DND-41 (cell line): ENCODE measurements at regions not wholly inside any gene's neighbourhood (a gene's known extent, or its start where the extent isn't known, plus 50 kb on each side); places are given as distances from the start of the nearest gene placed in this dataset.
A peak's percentile ranks its signal among the peaks of the same experiment; 100 is the strongest.

Source experiments
- ATAC-seq: fragments of 200-7000 bp; cut with Tn5 transposase; 3 replicates; pipeline ENCODE4 v1.9.1; 2021; ENCODE audit warnings: low read depth; ENCODE audit not compliant: insufficient read depth
- DNase-seq: peaks from one replicate; pipeline ENCODE4 v3.0.0-alpha.2; 2020
- H2AFZ ChIP-seq: 2 replicates; pipeline ENCODE4 v1.6.0; 2012; ENCODE audit warnings: low read depth, low read length
- H3K27ac ChIP-seq: 2 replicates; pipeline ENCODE4 v1.5.1; 2012; ENCODE audit warnings: low read length, inconsistent platforms
- H3K27me3 ChIP-seq: fragments of 200-600 bp; sonication (generic); 2 replicates; pipeline ENCODE4 v1.6.0; 2012; ENCODE audit warnings: low read length, mild to moderate bottlenecking, inconsistent platforms; ENCODE audit not compliant: insufficient read depth, poor library complexity
- H3K36me3 ChIP-seq: 2 replicates; pipeline ENCODE4 v1.5.1; 2012; ENCODE audit warnings: low read length, inconsistent platforms; ENCODE audit not compliant: insufficient read depth
- H3K4me1 ChIP-seq: 2 replicates; pipeline ENCODE4 v1.5.1; 2012; ENCODE audit warnings: mild to moderate bottlenecking, low read length; ENCODE audit not compliant: insufficient read depth
- H3K4me2 ChIP-seq: 2 replicates; pipeline ENCODE4 v1.6.0; 2012; ENCODE audit warnings: mild to moderate bottlenecking, moderate library complexity, low read length, inconsistent platforms; ENCODE audit not compliant: insufficient read depth
- H3K4me3 ChIP-seq, 2 experiments: fragments of 200-600 bp in 1 of 2; shearing (Covaris generic) in 1 of 2; 2 replicates each; pipeline ENCODE4 v1.5.1; 2012 to 2016; ENCODE audit warnings: inconsistent platforms in 2 of 2, low read length in 2 of 2, mild to moderate bottlenecking in 2 of 2, low read depth in 1 of 2, moderate library complexity in 1 of 2
- H3K79me2 ChIP-seq: 2 replicates; pipeline ENCODE4 v1.6.0; 2012; ENCODE audit warnings: low read length, inconsistent platforms; ENCODE audit not compliant: insufficient read depth
- H3K9ac ChIP-seq: 2 replicates; pipeline ENCODE4 v1.6.0; 2012; ENCODE audit warnings: low read depth, mild to moderate bottlenecking, inconsistent platforms, low read length, moderate library complexity
- H3K9me3 ChIP-seq: 2 replicates; pipeline ENCODE4 v1.5.1; 2012; ENCODE audit warnings: low read length, moderate library complexity, mild to moderate bottlenecking, inconsistent platforms; ENCODE audit not compliant: insufficient read depth, severe bottlenecking
- H4K20me1 ChIP-seq: 2 replicates; pipeline ENCODE4 v1.6.0; 2012; ENCODE audit warnings: low read length; ENCODE audit not compliant: insufficient read depth
- CTCF ChIP-seq: IDR thresholded peaks from 2 replicates; pipeline ENCODE4 v1.5.1; 2012; ENCODE audit warnings: borderline replicate concordance, low read length, moderate library complexity, mild to moderate bottlenecking; ENCODE audit not compliant: poor library complexity, severe bottlenecking; ENCODE audit errors: extremely low read depth
- EZH2 ChIP-seq: IDR thresholded peaks from 3 replicates; pipeline ENCODE4 v1.6.1; 2012; ENCODE audit warnings: borderline replicate concordance, low read depth, mild to moderate bottlenecking, moderate library complexity, low read length, inconsistent platforms; ENCODE audit not compliant: severe bottlenecking

DNA sequence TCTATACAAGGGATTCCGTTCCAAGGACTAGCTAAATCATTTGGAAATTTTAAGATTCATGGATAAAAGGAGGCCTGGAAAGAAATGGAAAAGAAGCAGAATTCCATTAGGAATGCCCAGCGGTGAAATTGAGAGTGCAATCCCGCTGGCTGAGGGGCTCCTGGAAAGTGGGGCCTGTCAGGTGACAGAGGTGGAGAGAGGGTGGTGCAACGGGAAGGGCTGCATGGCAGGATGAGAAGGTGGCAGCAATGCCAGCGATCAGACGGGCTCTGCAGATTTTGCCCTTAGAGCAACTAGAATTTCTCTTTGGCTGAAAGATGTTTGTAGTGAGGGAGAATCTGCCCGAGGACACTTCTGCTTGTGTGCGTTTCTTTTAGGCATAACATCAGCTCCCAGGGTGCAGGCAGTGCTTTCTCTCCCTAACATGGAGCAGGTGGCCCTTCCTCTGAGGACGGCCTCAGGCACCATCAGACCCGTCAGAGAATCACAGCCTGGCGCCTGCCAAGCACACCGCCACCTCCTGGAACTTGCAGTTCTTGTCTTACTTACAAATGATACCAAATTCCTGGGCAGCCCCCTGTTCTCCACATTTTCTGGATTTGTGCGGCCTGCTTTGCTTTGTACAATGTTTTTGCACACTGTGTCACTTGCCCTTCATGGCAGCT lies 261.6 kb downstream of the NDUFA10 start:
- Histone ChIP-seq H3K9me3 (peaks cover 12% of the 10 kb centered on the region), H3K4me3 (no peak overlapping the region), H3K27me3 (no peaks in the 10 kb centered on the region), H3K9ac (no peak overlapping the region), H3K4me1 (no peaks in the 10 kb centered on the region), H3K27ac (no peak overlapping the region), H3K4me2 (no peak overlapping the region), H3K36me3 (no peaks in the 10 kb centered on the region), H3K79me2 (no peaks in the 10 kb centered on the region), H2AFZ (no peak overlapping the region), H4K20me1 (no peaks in the 10 kb centered on the region)
- ATAC-seq (peak; percentile 48; the same call in 1 of the 3 replicates), DNase-seq (no peak)
- TF ChIP-seq EZH2 (no peak), CTCF (peak; percentile 43)

DNA sequence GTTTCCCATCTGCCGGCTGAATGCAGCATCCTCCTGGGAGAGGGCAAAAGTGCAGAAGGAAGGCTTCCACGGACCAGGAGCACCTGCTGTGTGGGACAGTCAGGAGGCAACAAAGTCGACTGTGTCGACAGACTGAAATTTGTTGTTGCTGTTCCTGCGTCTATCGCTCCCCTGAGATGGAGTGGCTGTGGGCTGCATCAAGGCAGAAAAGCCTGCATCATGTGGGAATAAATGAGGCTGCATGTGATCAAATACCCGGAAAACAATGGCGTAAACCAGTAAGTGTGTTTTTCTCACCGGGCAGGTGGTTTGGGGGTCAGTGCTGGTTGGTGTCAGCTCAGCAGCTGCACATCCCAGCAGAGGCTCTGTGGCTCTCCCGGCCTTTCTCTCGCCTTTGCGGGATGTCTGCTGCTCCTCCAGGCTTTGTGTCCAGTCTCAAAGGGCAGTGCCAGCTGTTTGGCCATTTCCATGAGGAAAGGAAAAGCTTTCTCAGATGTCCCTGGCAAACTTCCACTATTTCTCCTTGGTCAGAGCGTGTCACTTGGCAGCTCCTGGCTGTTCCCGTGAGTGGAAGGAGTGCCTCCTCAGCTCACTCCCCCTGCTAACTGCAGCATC lies 262.4 kb downstream of the NDUFA10 start:
- Histone ChIP-seq H3K36me3 (no peaks in the 10 kb centered on the region), H3K79me2 (no peaks in the 10 kb centered on the region), H3K9ac (no peak overlapping the region), H3K27ac (no peak overlapping the region), H4K20me1 (no peaks in the 10 kb centered on the region), H3K9me3 (peaks cover 12% of the 10 kb centered on the region), H3K4me2 (no peak overlapping the region), H3K4me1 (no peaks in the 10 kb centered on the region), H3K27me3 (no peaks in the 10 kb centered on the region), H3K4me3 (no peak overlapping the region), H2AFZ (no peak overlapping the region)
- TF ChIP-seq CTCF (no peak), EZH2 (no peak)
- ATAC-seq: no peak
- no peak for DNase-seq

DNA sequence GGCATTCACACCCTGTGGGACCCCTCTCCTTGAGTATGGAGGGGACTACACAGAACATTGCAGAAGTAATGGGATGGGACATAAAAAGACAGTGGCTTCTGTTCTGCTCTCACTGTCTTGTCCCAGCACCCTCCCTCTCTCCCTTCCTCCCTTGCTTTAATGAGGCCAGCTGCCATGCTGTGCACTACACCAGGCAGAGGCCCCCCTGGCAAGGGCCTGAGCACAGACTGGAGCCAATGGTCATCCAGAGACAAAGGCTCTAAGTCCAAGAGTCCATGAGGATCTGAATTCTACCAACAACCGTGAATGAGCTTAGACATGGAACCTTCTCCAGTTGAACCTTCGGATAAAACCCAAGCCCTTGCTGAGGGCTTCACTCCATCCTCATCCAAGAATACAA lies 263.0 kb downstream of the NDUFA10 start:
- H3K4me1 ChIP-seq: peaks cover 2% of the 10 kb centered on the region; the same call in 1 of the 2 replicates

More for the DNA sequence above, 263.0 kb downstream of the NDUFA10 start:
- no peaks in the 10 kb centered on the region for H4K20me1 ChIP-seq
- H3K9me3 ChIP-seq: peaks cover 12% of the 10 kb centered on the region
- H3K36me3 ChIP-seq: no peaks in the 10 kb centered on the region
- no peaks in the 10 kb centered on the region for H3K79me2 ChIP-seq
- H3K4me2 ChIP-seq: no peak overlapping the region
- H2AFZ ChIP-seq: no peak overlapping the region
- ATAC-seq (0 out of 3 replicates have a peak, but pooled peaks have one; percentile 9), DNase-seq (no peak)
- no peak overlapping the region for H3K4me3 ChIP-seq
- TF ChIP-seq CTCF (no peak), EZH2 (no peak)
- H3K27me3 ChIP-seq: no peaks in the 10 kb centered on the region
- no peak overlapping the region for H3K27ac ChIP-seq
- no peak overlapping the region for H3K9ac ChIP-seq
